ENCODE measurements at regions not wholly inside any gene's neighbourhood (a gene's known extent, or its start where the extent isn't known, plus 50 kb on each side); places are given as distances from the start of the nearest gene placed in this dataset.

GRCh38 chr9:119709431-119709830, 340.2 kb upstream of the BRINP1 start:
- TF ChIP-seq, protein P1, sequence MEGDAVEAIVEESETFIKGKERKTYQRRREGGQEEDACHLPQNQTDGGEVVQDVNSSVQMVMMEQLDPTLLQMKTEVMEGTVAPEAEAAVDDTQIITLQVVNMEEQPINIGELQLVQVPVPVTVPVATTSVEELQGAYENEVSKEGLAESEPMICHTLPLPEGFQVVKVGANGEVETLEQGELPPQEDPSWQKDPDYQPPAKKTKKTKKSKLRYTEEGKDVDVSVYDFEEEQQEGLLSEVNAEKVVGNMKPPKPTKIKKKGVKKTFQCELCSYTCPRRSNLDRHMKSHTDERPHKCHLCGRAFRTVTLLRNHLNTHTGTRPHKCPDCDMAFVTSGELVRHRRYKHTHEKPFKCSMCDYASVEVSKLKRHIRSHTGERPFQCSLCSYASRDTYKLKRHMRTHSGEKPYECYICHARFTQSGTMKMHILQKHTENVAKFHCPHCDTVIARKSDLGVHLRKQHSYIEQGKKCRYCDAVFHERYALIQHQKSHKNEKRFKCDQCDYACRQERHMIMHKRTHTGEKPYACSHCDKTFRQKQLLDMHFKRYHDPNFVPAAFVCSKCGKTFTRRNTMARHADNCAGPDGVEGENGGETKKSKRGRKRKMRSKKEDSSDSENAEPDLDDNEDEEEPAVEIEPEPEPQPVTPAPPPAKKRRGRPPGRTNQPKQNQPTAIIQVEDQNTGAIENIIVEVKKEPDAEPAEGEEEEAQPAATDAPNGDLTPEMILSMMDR (IDR thresholded peaks at IDR 0.05): no peak
- no peak for TF ChIP-seq POLR2A (IDR thresholded peaks at IDR 0.05)

Data from uterus (tissue), 2 donors.